Neural progenitor cell (in vitro differentiated cells): ENCODE measurements at regions not wholly inside any gene's neighbourhood (a gene's known extent, or its start where the extent isn't known, plus 50 kb on each side); places are given as distances from the start of the nearest gene placed in this dataset.

Experiments used
- DNase-seq: peaks from one replicate; pipeline ENCODE4 v3.0.0-alpha.2; 2016; ENCODE audit warnings: low spot score
- H2AFZ ChIP-seq: fragments of 200-600 bp; sonication (generic); replicated peaks from 2 replicates; pipeline ENCODE4 v1.6.1; 2016; ENCODE audit warnings: antibody characterized with exemption
- H3F3A ChIP-seq: fragments of 200-600 bp; sonication (generic); 2 replicates; pipeline ENCODE4 v1.6.1; 2016; ENCODE audit warnings: antibody characterized with exemption, low read depth
- H3K27ac ChIP-seq: fragments of 200-600 bp; sonication (generic); 2 replicates; pipeline ENCODE4 v1.5.1; 2016; ENCODE audit warnings: mild to moderate bottlenecking
- H3K27me3 ChIP-seq: fragments of 200-600 bp; sonication (generic); 2 replicates; pipeline ENCODE4 v1.6.1; 2016; ENCODE audit warnings: mild to moderate bottlenecking, moderate library complexity
- H3K36me3 ChIP-seq: fragments of 200-600 bp; sonication (generic); 2 replicates; pipeline ENCODE4 v1.5.1; 2016
- H3K4me1 ChIP-seq: fragments of 200-600 bp; sonication (generic); 2 replicates; pipeline ENCODE4 v1.6.1; 2016; ENCODE audit warnings: mixed run types
- H3K4me2 ChIP-seq: fragments of 200-600 bp; sonication (generic); 2 replicates; pipeline ENCODE4 v1.6.1; 2016
- H3K4me3 ChIP-seq: fragments of 200-600 bp; sonication (generic); 2 replicates; pipeline ENCODE4 v1.5.1; 2016
- H3K79me2 ChIP-seq: fragments of 200-600 bp; sonication (generic); 2 replicates; pipeline ENCODE4 v1.6.1; 2016; ENCODE audit warnings: low read depth
- H3K9ac ChIP-seq: fragments of 200-600 bp; sonication (generic); 2 replicates; pipeline ENCODE4 v1.6.1; 2016
- H3K9me3 ChIP-seq: fragments of 200-600 bp; sonication (generic); 2 replicates; pipeline ENCODE4 v1.5.1; 2016; ENCODE audit warnings: low read depth
- H4K20me1 ChIP-seq: fragments of 200-600 bp; sonication (generic); 2 replicates; pipeline ENCODE4 v1.6.1; 2016; ENCODE audit warnings: low read depth
- H3K27ac Mint-ChIP-seq: 3 replicates; pipeline ENCODE4 v1.8.0; 2021; ENCODE audit warnings: mixed read lengths
- H3K27me3 Mint-ChIP-seq: 2 replicates; pipeline ENCODE4 v1.8.0; 2022; ENCODE audit warnings: low read depth, mild to moderate bottlenecking, inconsistent platforms, moderate library complexity, mixed read lengths; ENCODE audit not compliant: insufficient read depth
- H3K36me3 Mint-ChIP-seq: 3 replicates; pipeline ENCODE4 v1.8.0; 2021; ENCODE audit warnings: mixed read lengths
- H3K4me1 Mint-ChIP-seq: 3 replicates; pipeline ENCODE4 v1.8.0; 2021; ENCODE audit warnings: mixed read lengths
- H3K4me3 Mint-ChIP-seq: 3 replicates; pipeline ENCODE4 v1.8.0; 2021; ENCODE audit warnings: mild to moderate bottlenecking, moderate library complexity, mixed read lengths
- H3K9me3 Mint-ChIP-seq: 3 replicates; pipeline ENCODE4 v1.8.0; 2020; ENCODE audit warnings: mixed read lengths
- CTCF ChIP-seq: fragments of 200-600 bp; sonication (generic); IDR thresholded peaks from 2 replicates; pipeline ENCODE4 v1.5.1; 2017; ENCODE audit warnings: antibody characterized with exemption, mild to moderate bottlenecking
- EZH2 ChIP-seq: fragments of 200-600 bp; sonication (generic); IDR thresholded peaks from 2 replicates; pipeline ENCODE4 v1.6.1; 2017; ENCODE audit warnings: antibody characterized with exemption, mild to moderate bottlenecking, moderate library complexity
- EZH2phosphoT487 ChIP-seq: fragments of 200-600 bp; sonication (generic); IDR thresholded peaks from 2 replicates; pipeline ENCODE4 v1.6.1; 2017; ENCODE audit warnings: antibody characterized with exemption

- H3K27ac Mint-ChIP-seq, result no peak overlapping the region
- H2AFZ ChIP-seq, result peak overlapping the region; percentile 85
- DNase-seq, result no peak
Observed at GRCh38 chr5:91269198-91269597, 113.9 kb downstream of the ARRDC3 start.

DNA sequence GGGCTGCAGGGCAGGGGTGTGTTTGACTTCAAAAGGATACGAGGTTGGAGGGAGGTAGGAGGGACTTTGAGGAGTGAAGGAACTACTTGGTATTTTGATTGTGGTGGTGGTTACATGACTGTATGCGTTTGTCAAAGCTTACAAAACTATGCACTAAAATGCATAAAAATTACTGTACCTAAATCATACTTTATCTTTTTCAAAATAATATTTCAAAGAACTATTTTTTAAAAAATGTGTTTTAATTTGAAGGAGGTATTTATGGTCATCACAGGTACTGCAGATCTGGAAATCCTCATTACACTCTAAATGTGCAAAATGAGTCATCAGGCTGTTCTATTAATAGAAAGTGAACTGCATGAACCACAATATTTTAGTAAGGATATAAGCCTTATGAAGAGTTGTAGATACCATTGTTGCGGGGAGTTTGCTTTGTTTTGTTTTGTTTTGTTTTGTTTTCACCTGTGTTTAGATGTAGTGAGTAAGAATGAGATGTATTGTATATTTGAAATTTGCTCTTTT is 116.9 kb downstream of the ARRDC3 start:
- Histone ChIP-seq H3K27ac (no peak overlapping the region), H3K9ac (no peak overlapping the region), H3K27me3 (no peaks in the 10 kb centered on the region), H3F3A (peaks cover 5% of the 10 kb centered on the region), H3K79me2 (no peaks in the 10 kb centered on the region), H4K20me1 (no peaks in the 10 kb centered on the region), H3K4me3 (no peak overlapping the region), H3K36me3 (no peaks in the 10 kb centered on the region), H3K4me1 (no peaks in the 10 kb centered on the region), H2AFZ (no peak overlapping the region), H3K9me3 (no peaks in the 10 kb centered on the region), H3K4me2 (no peak overlapping the region)
- no peak for TF ChIP-seq EZH2
- no peak for TF ChIP-seq CTCF
- no peak for TF ChIP-seq EZH2phosphoT487
- Mint-ChIP-seq H3K36me3 (no peaks in the 10 kb centered on the region), H3K27ac (no peak overlapping the region), H3K9me3 (no peaks in the 10 kb centered on the region), H3K27me3 (no peaks in the 10 kb centered on the region), H3K4me3 (no peak overlapping the region), H3K4me1 (no peaks in the 10 kb centered on the region)
- DNase-seq, result no peak

More at GRCh38 chr5:91269198-91269597, 113.9 kb downstream of the ARRDC3 start:
- Histone ChIP-seq H3K36me3 (no peaks in the 10 kb centered on the region), H4K20me1 (no peaks in the 10 kb centered on the region), H3K79me2 (no peaks in the 10 kb centered on the region), H3F3A (no peaks in the 10 kb centered on the region), H3K4me2 (no peak overlapping the region), H3K27me3 (no peaks in the 10 kb centered on the region), H3K9ac (no peak overlapping the region), H3K4me1 (no peaks in the 10 kb centered on the region), H3K9me3 (no peaks in the 10 kb centered on the region), H3K27ac (no peak overlapping the region), H3K4me3 (no peak overlapping the region)
- no peaks in the 10 kb centered on the region for H3K4me1 Mint-ChIP-seq
- H3K4me3 Mint-ChIP-seq, result no peak overlapping the region
- H3K9me3 Mint-ChIP-seq, result peaks cover 4% of the 10 kb centered on the region
- no peaks in the 10 kb centered on the region for H3K36me3 Mint-ChIP-seq
- H3K27me3 Mint-ChIP-seq, result no peaks in the 10 kb centered on the region
- TF ChIP-seq CTCF, result no peak
- no peak for TF ChIP-seq EZH2
- TF ChIP-seq EZH2phosphoT487, result no peak

DNA sequence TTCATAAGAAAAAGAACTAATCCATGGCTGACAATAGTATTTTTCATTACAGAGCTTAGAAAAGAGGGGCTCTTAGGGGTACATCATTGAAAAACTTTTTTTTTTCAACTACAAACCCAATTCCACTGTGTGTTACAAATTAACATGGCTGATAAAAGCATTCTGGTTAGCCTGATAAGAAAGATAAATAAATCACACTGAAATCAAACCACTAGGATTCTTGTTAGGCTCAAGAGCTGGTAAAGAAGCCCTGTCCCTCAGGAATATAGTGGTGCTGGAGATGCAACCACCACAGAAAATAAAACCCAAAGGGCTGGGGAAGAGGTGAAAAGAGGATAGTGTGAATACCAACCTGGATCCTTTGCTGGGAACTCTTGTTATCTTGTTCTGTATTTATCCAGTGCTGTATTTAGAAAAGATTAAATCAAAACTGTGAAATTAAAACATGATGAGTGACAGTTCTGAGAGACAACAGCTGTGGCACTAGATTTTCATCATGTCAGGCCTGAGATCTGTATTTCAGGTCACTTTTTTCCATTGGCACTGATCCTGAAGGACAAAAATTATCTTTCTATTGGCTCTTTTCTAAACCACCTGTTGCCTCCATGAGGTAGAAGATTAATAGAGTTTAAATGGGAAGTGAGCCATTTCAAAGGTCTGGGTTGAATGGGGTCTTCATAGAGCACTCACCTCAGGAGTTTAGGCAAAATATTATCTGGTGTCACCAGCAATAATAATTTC is 118.6 kb downstream of the ARRDC3 start:
- H3K4me1 ChIP-seq, result no peaks in the 10 kb centered on the region
- no peak overlapping the region for H3K27ac ChIP-seq
- no peaks in the 10 kb centered on the region for H3K36me3 Mint-ChIP-seq
- H3K4me3 Mint-ChIP-seq, result no peak overlapping the region
- no peak for DNase-seq
- H3K4me3 ChIP-seq, result no peak overlapping the region
- no peaks in the 10 kb centered on the region for H3K27me3 ChIP-seq
- TF ChIP-seq EZH2 (no peak), EZH2phosphoT487 (no peak), CTCF (no peak)
- peak overlapping the region; percentile 18 for H2AFZ ChIP-seq
- H3K9me3 ChIP-seq, result no peaks in the 10 kb centered on the region
- H3K27me3 Mint-ChIP-seq, result no peaks in the 10 kb centered on the region
- no peak overlapping the region for H3K9ac ChIP-seq
- no peak overlapping the region for H3K4me2 ChIP-seq
- H3K27ac Mint-ChIP-seq, result no peak overlapping the region
- H3K9me3 Mint-ChIP-seq, result no peaks in the 10 kb centered on the region
- H3K4me1 Mint-ChIP-seq, result no peaks in the 10 kb centered on the region
- no peaks in the 10 kb centered on the region for H4K20me1 ChIP-seq
- H3K79me2 ChIP-seq, result no peaks in the 10 kb centered on the region
- peaks cover 6% of the 10 kb centered on the region for H3F3A ChIP-seq
- no peaks in the 10 kb centered on the region for H3K36me3 ChIP-seq
